Mucosa of gallbladder (tissue), 1 donor: ENCODE measurements at regions not wholly inside any gene's neighbourhood (a gene's known extent, or its start where the extent isn't known, plus 50 kb on each side); places are given as distances from the start of the nearest gene placed in this dataset.
"Not testable (repeated sequence)": the region's sequence is repeated elsewhere in the genome, so short reads cannot be mapped to it uniquely, and the experiment has no call there.

ENCODE experiments used
- DNase-seq: peaks from one replicate; pipeline ENCODE4 v3.0.0-alpha.2; 2020; ENCODE audit warnings: low spot score
- donor health status: DM: no; HTN: no; CAD: no.

DNA sequence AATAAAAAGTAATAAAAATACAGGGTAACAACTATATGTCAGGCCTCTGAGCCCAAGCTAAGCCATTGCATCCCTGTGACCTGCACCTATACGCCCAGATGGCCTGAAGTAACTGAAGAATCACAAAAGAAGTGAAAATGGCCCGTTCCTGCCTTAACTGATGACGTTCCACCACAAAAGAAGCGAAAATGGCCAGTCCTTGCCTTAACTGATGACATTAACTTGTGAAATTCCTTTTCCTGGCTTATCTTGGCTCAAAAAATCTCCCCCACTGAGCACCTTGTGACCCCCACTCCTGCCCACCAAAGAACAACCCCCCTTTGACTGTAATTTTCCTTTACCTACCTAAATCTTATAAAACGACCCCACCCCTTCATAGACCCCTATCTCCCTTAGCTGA lies 963.8 kb downstream of the FAM181B start:
- DNase-seq, result not testable (repeated sequence)

DNA sequence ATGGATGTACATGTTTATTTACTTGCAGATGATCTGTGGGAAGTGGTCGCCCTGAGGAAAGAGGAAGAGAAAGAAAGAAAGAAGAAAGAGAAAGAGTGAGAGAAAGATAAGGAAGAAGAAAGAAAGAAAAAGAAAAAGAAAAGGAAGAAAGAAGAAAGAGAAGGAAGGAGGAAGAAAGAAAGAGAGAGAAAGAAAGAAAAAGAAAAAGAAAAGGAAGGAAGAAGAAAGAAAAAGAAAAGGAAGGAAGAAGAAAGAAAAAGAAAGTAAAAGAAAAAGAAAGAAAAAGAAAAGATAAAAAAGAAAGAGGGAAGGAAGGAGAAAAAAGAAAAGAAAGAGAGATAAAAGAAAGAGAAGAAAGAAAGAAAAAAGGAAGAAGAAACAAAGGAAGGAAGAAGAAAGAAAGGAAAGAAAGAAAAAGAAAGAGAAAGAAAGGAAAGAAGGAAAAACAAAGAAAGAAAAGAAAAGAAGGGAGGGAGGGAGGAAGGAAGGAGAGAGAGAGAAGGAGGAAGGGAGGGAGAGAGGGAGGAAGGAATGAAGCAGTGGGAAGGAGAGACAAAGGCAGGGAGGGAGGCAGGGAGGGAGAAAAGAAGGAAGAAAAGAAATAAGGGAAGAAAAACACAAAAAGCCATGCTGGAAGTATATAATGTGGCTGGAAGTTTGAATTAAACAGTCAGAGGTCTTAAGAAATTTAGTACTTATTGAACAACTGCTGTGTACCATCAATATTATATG lies 976.6 kb downstream of the FAM181B start:
- DNase-seq, result no peak

DNA sequence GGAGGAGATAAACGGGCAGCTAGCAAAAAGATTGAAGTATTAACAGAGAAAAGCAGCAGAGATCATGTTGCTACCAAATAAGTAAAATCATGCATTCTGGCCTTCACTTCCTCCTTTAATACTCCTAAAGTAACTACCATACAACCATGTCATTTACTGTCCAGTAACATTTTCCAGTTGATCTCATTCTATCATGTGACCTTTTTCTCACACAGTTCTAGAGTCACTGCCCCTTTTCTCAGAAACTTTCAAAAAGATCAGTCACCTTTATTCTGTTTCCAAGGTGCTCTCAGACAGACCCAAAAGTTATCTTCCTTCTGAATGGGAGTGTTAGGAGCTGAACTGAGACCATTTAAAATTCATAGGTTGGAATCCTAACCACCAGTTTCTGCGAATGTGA lies 984.4 kb downstream of the FAM181B start:
- DNase-seq, result no peak

DNA sequence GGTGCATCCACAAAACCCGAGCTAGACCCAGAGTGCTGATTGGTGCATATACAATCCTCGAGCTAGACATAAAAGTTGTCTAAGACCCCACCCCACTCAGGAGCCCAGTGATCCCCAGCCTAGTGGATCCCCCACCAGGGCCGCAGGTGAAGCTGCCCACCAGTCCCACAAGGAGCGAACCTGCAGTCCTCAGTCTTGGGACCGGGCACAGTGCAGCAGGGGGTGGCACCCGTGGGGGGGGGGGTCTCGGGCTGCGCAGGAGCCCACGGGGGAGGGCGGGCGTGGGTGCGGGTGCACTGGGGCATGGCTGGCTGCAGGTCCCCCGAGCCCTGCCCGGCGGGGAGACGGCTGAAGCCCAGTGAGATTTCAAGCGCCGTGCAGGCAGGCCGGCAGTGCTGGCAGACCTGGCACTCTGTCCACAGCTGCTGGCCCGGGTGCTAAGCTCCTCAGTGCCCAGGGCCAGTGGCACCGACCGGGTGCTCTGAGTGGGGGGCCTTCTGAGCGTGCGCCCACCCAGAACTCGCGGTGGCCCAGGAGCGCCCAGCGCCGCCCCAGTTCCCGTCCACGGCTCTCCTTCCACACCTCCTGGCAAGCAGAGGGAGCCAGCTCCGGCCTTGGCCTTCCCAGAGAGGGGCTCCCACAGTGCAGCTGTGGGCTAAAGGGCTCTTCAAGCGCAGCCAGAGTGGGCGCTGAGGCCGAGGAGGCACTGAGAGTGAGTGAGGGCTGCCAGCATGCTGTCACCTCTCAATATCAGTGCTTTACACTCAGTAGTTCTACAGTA lies 989.1 kb downstream of the FAM181B start:
- DNase-seq, result no peak

DNA sequence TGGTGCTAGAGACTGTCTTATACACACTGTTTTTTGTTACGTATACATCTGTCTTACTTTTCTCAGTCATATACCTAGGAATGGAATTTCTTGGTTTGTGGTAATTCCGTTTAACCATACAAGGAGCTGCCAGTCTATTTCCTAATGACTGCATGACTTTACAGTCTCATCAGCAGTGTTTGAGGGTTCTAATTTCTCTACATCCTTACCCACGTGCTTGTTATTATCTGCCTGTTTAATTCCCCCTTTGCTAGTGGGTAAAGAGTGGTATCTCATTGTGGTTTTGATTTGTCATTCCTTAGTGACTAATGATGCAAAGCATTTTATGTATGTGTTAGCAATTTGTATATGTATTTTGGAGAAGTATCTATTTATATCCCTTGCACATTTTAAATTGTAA lies 1008.0 kb downstream of the FAM181B start:
- no peak for DNase-seq

DNA sequence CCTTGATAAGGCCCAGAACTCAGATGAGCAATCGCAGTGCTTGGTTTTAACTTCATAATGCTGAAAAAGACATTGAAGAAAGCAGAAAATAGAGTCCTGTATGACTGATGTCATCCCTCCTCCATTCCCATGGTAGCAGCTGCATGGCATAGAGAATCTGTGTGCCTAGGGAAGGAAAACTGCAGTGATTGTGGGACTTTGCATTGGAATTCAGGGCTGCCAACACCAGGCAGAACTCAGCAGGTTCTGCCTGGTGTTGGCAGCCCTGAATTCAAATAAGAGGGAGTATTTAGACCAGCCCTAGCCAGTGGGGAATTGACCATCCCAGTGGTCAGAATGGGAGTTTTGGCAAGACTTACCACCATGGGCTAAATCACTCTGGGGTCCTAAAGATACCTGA lies 1016.0 kb downstream of the FAM181B start:
- no peak for DNase-seq

DNA sequence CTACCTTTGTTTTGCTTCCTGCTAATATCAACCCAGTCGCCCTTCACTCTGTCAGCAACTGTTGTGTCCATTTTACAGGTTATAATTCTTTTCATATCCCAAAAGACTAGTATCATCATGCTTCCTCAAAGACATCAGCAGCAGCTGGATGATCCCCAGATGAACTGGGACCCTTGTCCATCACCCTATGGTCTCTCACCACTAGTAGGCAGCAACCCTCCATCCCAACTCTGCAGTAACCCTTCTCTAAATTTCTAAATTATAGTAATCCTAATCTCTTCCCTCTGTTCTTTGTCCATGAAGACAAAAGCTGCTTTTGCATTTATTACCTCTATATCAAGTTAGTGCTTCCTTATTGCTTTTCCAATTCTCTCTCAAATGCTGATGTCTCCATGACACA lies 1025.8 kb downstream of the FAM181B start:
- DNase-seq, result no peak

DNA sequence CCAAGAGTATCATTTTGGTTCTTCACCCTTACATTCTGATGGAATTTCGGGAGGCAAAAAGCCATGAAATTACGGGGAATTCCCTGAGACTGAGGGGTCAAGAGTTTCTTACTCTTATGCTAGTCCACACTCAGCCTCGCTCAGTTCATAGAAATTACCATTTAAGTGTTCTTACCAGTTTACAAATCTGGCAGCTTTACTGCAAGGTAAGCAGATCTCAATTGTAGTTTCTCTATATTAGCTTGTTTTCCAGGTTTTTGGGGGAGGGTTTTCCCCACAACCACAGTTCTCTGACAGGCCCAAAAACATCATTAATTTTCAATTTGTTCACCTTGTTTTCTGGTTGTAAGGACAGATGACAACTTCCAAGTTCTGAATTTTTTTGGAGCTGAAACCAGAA lies 1028.4 kb downstream of the FAM181B start:
- no peak for DNase-seq

DNA sequence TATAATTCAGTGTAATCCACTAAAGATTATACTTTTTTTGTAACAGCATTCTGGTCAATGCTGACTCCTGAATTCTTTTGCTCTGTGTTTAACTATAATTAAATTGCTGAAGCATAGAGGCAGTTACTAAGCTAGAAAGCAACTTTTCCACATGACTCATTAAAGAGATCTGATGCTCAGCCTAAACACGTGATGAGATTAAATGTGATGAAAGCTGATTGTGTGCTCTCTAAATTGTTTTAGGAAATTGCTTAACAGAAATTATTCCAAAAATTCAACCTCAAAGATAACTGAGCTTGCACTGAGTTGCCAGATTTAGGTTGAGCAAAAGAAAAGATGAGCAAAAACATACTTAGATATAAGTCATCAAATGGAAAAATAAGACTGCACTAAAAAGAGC lies 1033.6 kb downstream of the FAM181B start:
- DNase-seq, result no peak

DNA sequence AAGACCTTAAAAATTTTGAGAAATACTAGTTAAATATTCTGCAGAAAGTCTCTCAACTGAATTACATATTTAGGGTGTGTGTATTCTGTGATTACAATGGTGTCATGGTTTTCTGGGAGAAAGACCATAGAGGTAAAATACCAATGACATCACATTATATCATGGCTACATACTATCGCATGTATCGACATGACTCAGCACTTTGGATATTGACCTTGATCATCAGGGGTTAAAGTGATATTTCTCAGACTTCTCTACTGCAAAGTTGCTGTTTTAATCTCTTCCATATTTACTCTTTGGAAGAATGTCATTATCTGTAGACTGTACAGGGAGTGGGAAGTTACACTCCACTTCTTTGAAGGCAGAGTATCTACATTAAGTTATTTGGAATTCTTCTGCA lies 1046.6 kb downstream of the FAM181B start:
- no peak for DNase-seq

DNA sequence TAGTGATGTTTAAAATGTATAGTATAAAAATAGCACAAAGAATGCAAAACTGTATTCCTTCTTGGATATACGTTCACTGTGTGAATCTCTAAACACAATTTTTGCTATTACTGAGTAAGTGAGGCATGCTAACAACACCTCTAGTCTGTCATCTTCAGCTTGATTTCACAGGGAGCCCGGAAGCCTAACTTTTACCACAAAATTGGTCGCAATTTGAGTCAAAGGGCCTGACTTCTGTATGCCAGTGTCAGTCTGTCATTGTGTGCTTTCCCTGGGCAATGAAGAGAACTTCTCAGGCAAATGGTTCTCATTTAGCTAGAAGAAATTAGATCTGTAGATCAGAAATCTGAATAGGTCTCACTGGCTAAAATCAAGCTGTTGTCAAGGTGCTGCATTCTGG lies 1059.5 kb downstream of the FAM181B start:
- no peak for DNase-seq

DNA sequence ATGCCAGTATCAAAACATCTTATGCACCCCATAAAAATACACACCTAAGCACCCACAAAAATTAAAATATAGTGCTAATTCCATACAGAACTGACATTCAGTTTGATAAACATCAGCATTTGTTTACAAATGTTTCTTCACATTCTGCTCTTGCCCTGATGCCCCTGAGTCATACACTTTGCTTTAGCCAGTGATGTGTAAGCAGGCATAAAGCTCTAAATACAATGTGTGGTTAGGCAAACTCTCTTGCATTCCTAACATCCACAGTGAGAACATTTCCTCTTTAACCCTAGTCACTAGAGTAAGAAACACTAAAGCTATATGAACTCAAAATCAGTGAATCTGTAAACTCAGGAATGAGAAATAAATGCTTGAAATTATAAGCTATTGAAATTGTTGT lies 1060.7 kb downstream of the FAM181B start:
- DNase-seq, result no peak

DNA sequence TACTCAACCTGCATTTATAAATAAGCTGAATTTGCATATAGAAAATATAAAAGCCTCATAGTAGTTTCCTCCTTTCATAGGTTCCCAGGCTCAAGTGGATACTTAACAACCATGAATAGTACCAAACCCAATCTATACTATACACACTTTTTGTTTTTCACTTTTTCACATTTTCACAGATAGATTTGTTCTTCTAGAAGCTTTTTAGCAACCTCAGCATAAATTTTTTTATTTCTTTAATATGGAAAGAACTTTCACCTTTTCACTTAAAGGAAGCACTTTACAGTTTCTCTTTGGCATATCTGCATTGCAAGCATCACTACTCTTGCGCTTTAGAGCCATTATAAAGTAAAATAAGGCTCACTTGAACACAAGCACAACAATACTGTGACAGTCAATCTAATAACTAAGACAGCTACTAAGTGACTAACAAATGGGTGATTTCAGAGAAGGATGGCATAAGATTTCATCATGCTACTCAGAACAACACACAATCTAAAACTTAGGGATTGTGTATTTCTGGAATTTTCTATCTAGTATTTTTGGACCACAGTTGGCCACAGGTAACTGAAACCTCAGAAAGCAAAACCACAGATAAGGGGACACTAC lies 1063.6 kb downstream of the FAM181B start:
- no peak for DNase-seq

DNA sequence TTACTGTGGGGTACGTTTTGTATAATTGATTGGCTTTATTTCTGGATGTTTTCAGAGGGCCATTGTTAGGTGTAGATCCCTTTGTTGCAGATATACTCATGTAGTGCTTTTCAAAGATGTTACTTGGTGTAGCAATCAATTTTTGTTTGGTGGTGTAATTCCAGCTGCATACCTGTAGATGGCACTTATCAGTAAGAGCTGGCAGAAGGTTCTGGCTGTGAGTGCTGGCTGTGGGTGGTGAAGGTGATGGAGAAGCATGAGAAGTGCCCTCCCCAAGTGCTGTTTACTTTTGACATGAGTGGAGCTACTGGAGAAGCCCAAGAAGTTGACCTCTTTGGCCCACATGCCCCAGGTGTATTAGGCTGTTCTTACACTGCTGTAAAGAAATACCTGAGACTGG lies 1074.9 kb downstream of the FAM181B start:
- no peak for DNase-seq

DNA sequence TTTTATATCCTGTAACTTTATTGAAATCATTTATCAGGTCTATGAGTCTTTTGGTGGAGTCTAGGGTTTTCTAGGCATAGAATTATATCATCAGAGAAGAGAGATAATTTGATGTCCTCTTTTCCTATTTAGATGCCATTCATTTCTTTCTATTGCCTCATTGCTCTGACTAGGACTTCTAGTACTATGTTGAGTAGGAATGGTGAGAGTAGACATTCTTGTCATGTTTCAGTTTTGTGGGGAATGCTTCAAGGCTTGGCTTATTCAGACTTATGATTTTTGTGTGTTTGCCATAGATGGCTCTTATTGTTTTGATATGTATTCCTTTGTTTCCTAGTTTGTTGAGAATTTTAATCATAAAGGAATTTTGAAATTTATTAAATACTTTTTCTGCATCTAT lies 1078.3 kb downstream of the FAM181B start:
- DNase-seq, result no peak

DNA sequence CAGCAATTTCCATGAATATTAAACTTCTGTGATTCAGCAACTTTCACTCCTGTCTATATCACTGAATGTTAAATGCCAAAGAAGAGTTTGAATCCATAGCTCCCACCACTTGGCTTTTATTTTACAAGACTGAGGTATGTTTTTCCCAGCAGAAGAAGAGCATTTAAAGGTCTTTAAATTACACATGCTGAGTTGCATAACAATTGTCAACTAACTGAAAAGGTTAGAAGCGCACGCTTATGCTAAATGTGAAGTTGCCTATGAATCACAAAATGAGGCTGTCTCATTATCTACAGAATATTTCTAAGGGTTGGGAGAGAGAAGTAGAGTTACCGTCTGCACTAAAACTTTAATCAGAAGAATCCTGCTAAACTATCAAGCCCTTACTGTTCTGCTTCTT lies 1086.3 kb downstream of the FAM181B start:
- no peak for DNase-seq

DNA sequence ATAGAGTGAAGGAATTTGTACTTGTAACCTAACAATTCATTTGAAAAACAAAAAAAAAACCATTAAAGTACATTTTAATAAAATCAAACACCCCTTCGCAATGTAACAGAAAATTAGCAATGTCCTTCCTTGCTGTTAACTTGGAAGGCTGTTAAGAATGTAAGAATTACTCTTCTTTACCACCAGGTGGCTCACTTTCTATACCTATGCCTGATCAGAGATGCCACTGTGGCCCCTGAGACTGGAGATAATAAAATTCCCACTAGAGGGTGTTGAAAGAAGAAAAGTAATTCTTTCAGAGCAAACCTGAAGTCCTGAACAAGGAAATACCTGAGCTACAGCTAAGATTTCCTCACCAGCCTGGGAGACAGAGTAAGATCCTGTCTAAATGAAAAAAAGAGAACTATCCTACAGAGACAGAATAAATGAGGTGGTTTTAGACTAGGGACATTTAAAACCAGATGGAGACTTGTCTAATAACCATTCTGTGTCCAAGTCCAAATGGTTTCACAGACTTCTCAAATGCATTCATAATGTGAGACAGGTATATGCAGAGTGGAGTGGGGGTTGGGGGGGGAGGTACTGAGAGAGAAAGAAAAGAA lies 1089.3 kb downstream of the FAM181B start:
- DNase-seq, result no peak

DNA sequence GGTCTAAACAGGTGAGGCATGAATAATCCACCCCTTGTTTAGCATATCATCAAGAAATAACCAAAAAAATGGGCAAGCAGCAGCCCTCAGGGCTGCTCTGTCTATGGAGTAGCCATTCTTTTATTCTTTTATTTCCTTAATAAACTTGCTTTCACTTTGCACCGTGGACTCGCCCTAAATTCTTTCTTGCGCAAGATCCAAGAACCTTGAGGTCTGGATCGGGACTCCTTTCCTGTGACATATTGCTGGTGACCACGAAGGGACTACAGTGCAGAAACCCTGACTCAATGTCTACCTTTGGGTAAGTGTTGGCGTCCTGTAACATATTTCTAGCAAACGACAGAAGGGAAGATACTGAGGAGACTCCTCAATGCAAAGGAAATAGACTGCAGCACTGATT lies 1099.2 kb downstream of the FAM181B start:
- DNase-seq, result no peak

DNA sequence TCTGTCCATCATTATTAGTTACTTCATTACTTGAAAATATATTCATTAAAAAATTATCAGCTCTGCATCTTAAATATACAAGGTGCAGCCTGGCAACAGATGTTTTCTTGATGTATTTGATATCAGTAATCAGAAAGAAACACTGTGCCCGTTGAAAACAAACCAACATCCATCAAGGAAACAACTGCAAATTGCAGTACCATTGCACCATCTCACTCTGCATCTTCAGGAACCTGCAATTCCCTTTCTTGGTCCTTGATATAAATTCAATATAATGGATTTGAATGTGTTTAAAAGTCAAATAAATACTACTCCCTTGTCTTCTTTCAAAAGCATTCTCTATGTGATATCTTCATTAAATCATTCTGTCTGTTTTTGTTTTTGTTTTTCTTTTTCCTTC lies 1131.2 kb downstream of the FAM181B start:
- no peak for DNase-seq

DNA sequence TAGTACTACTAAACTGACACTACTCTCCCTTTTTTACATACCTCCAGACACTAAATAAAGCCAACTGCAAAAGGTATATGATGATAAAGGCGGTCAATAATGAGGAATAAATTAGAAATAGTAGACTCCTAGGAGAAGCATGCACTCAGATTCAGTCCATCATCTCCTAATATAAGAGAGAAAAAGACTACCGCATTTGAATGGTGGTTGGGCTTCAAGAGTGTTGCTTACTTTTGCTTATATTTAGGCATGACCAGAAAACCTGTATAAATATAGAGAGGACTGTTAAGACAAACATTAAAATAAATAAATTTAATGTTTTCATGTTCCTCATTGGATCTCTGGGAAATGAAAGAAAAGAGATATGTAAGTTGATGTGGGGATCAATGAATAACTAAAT lies 1137.0 kb downstream of the FAM181B start:
- DNase-seq, result no peak

DNA sequence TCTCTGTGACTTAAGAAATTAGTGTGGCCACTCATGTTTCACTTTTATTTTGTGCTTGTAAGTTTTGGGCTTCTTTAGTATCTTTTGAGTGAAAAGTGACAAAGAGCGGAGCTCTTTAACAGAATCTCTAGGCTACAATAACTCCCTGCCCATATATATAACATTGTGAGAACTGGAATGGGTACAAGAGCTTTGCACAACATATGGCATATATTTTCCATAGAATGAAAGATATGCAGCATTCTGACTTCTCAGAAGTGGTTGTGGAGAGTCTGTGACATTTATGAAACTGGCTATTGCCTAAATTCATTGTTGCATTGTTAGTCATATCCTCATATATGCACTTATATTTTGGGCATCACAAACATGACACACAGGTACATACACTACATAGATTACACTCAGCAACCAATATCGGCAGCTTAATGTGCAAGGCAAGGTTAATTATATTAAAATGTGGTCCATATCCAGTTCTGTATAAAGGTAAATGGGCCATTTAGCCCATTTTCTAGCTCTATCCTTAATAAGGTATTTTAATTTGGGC lies 1148.2 kb downstream of the FAM181B start:
- no peak for DNase-seq

DNA sequence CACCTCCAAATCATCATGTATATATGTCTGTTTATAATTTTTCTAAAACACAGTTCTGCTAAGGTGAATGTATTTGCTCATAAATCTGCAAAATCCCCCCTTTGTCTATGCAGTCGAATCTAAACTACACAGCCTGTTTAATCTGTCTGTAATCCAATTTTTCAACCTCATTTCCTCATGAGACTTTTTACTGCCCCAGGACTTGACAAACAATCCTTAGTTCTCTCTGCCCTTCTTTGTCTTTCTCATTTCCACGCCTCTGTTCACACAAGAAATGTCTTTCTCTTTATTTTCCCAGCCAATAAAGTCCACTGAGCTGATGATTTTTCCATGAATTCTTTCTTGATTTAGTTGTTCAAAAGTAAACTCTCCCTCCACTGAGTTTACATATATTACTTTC lies 1154.3 kb downstream of the FAM181B start:
- DNase-seq, result no peak
